ENCODE measurements at regions not wholly inside any gene's neighbourhood (a gene's known extent, or its start where the extent isn't known, plus 50 kb on each side); places are given as distances from the start of the nearest gene placed in this dataset.

- POLR2A ChIA-PET: interaction anchor here (1.1 kb wide), 1 partner anchor 27 kb away, joined by 4 read pairs; no protein-coding TSS in a partner anchor
- Histone ChIP-seq H2AFZ (ENCODE audit: low read length) (no peak overlapping the region), H3K4me2 (ENCODE audit: low read length) (no peak overlapping the region), H3K9me3 (ENCODE audit: low read length) (no peaks in the 10 kb centered on the region), H3K27ac (ENCODE audit: low read depth, low read length, poor library complexity, severe bottlenecking) (no peak overlapping the region), H3K9me2 (ENCODE audit: insufficient read depth, low read length) (no peaks in the 10 kb centered on the region), H3K4me1 (ENCODE audit: insufficient read depth, low read length, poor library complexity, severe bottlenecking) (no peaks in the 10 kb centered on the region), H3K4me3 (ENCODE audit: low read depth, low read length, poor library complexity, severe bottlenecking) (no peak overlapping the region), H3K79me2 (ENCODE audit: insufficient read depth, low read depth, low read length) (no peaks in the 10 kb centered on the region), H4K20me1 (ENCODE audit: insufficient read depth, low read length) (no peaks in the 10 kb centered on the region), H3K36me3 (ENCODE audit: insufficient read depth, low read length) (no peaks in the 10 kb centered on the region)
- BruUV-seq (replicated peaks): no TSS peak
- intact Hi-C loops (cut with micrococcal nuclease; ENCODE audit: unreplicated experiment): no loop called here
- TF ChIP-seq EZH2phosphoT487 (IDR thresholded peaks at IDR 0.05; ENCODE audit: borderline replicate concordance, low read depth, low read length): no peak
- TF ChIP-seq CTCF (conservative IDR thresholded peaks at IDR 0.05; ENCODE audit: low read length): no peak
- DNase-seq (ENCODE audit: low spot score): no peak
- CTCF ChIA-PET (ENCODE audit: unreplicated experiment): no interaction called here
Observed at GRCh38 chr2:181785691-181786344, 105.5 kb upstream of the NEUROD1 start.

- Histone ChIP-seq H3K4me3 (ENCODE audit: low read depth, low read length, poor library complexity, severe bottlenecking) (no peak overlapping the region), H3K27ac (ENCODE audit: low read depth, low read length, poor library complexity, severe bottlenecking) (no peak overlapping the region), H2AFZ (ENCODE audit: low read length) (no peak overlapping the region), H3K9me3 (ENCODE audit: low read length) (no peaks in the 10 kb centered on the region), H3K36me3 (ENCODE audit: insufficient read depth, low read length) (no peaks in the 10 kb centered on the region), H4K20me1 (ENCODE audit: insufficient read depth, low read length) (no peaks in the 10 kb centered on the region), H3K4me1 (ENCODE audit: insufficient read depth, low read length, poor library complexity, severe bottlenecking) (no peaks in the 10 kb centered on the region), H3K4me2 (ENCODE audit: low read length) (no peak overlapping the region), H3K9me2 (ENCODE audit: insufficient read depth, low read length) (no peaks in the 10 kb centered on the region), H3K79me2 (ENCODE audit: insufficient read depth, low read depth, low read length) (no peaks in the 10 kb centered on the region)
- CTCF ChIA-PET (ENCODE audit: unreplicated experiment): no interaction called here
- no peak for DNase-seq (ENCODE audit: low spot score)
- no TSS peak for BruUV-seq (replicated peaks)
- TF ChIP-seq EZH2phosphoT487 (IDR thresholded peaks at IDR 0.05; ENCODE audit: borderline replicate concordance, low read depth, low read length) (no peak), CTCF (conservative IDR thresholded peaks at IDR 0.05; ENCODE audit: low read length) (no peak)
- intact Hi-C loops (cut with micrococcal nuclease; ENCODE audit: unreplicated experiment): no loop called here
- POLR2A ChIA-PET: interaction anchor here (0.5 to 0.6 kb wide), 3 partner anchors 263 to 1301 kb away, joined by 3 to 5 read pairs (median 3); no protein-coding TSS in a partner anchor
Observed at GRCh38 chr2:181786371-181787228, 104.9 kb upstream of the ITPRID2 start.

Data from OCI-LY7 (cell line).